H9 (cell line): ENCODE measurements at regions not wholly inside any gene's neighbourhood (a gene's known extent, or its start where the extent isn't known, plus 50 kb on each side); places are given as distances from the start of the nearest gene placed in this dataset.

ENCODE experiments used
- DNase-seq: peaks from one replicate; pipeline ENCODE4 v3.0.0-alpha.2; 2017
- H2AFZ ChIP-seq: one replicate; pipeline ENCODE4 v1.6.1; 2013; ENCODE audit warnings: mild to moderate bottlenecking, low read length, control low read depth, moderate library complexity
- H2AK5ac ChIP-seq: 2 replicates; pipeline ENCODE4 v1.6.1; 2013; ENCODE audit warnings: low read length, control low read depth, mixed read lengths; ENCODE audit not compliant: insufficient read length
- H2BK120ac ChIP-seq: one replicate; pipeline ENCODE4 v1.6.1; 2013; ENCODE audit warnings: low read depth, mild to moderate bottlenecking, low read length, control low read depth, inconsistent platforms; ENCODE audit not compliant: poor library complexity, severe bottlenecking
- H2BK12ac ChIP-seq: 2 replicates; pipeline ENCODE4 v1.6.1; 2013; ENCODE audit warnings: low read length, control low read depth, mixed read lengths, low read depth; ENCODE audit not compliant: insufficient read length
- H2BK15ac ChIP-seq: 2 replicates; pipeline ENCODE4 v1.6.1; 2013; ENCODE audit warnings: low read depth, low read length, control low read depth
- H2BK20ac ChIP-seq: one replicate; pipeline ENCODE4 v1.6.1; 2013; ENCODE audit warnings: low read depth, mild to moderate bottlenecking, low read length, control low read depth, inconsistent platforms; ENCODE audit not compliant: poor library complexity, severe bottlenecking
- H2BK5ac ChIP-seq: 2 replicates; pipeline ENCODE4 v1.6.1; 2013; ENCODE audit warnings: low read length, control low read depth, mixed read lengths; ENCODE audit not compliant: insufficient read length
- H3K14ac ChIP-seq: 2 replicates; pipeline ENCODE4 v1.6.1; 2013; ENCODE audit warnings: low read length, control low read depth; ENCODE audit not compliant: insufficient read depth
- H3K18ac ChIP-seq: 2 replicates; pipeline ENCODE4 v1.6.1; 2013; ENCODE audit warnings: low read depth, mild to moderate bottlenecking, mixed read lengths, low read length, control low read depth; ENCODE audit not compliant: insufficient read length
- H3K23ac ChIP-seq: 2 replicates; pipeline ENCODE4 v1.6.1; 2013; ENCODE audit warnings: low read length, control low read depth, mixed read lengths, low read depth; ENCODE audit not compliant: insufficient read length
- H3K23me2 ChIP-seq: 2 replicates; pipeline ENCODE4 v1.6.1; 2013; ENCODE audit warnings: low read depth, mild to moderate bottlenecking, mixed read lengths, low read length, control low read depth; ENCODE audit not compliant: insufficient read length, poor library complexity, severe bottlenecking
- H3K27ac ChIP-seq: 2 replicates; pipeline ENCODE4 v1.5.1; 2013; ENCODE audit warnings: low read length, control low read depth, mixed read lengths, low read depth; ENCODE audit not compliant: insufficient read length
- H3K27me3 ChIP-seq: 2 replicates; pipeline ENCODE4 v1.6.1; 2013; ENCODE audit warnings: low read length, control low read depth, inconsistent platforms; ENCODE audit not compliant: insufficient read depth
- H3K4ac ChIP-seq: 2 replicates; pipeline ENCODE4 v1.6.1; 2013; ENCODE audit warnings: low read depth, mild to moderate bottlenecking, control low read depth, inconsistent platforms, low read length, moderate library complexity
- H3K4me1 ChIP-seq: 2 replicates; pipeline ENCODE4 v1.6.1; 2013; ENCODE audit warnings: low read length, control low read depth, inconsistent platforms; ENCODE audit not compliant: insufficient read depth
- H3K4me2 ChIP-seq: 2 replicates; pipeline ENCODE4 v1.6.1; 2013; ENCODE audit warnings: low read length, control low read depth, mixed read lengths; ENCODE audit not compliant: insufficient read length, insufficient read depth
- H3K56ac ChIP-seq: 2 replicates; pipeline ENCODE4 v1.6.1; 2013; ENCODE audit warnings: low read depth, mild to moderate bottlenecking, mixed read lengths, low read length, control low read depth; ENCODE audit not compliant: insufficient read length
- H3K79me1 ChIP-seq: 2 replicates; pipeline ENCODE4 v1.6.1; 2013; ENCODE audit warnings: low read depth, mild to moderate bottlenecking, moderate library complexity, low read length, control low read depth, inconsistent platforms; ENCODE audit not compliant: insufficient read depth, poor library complexity, severe bottlenecking
- H3K79me2 ChIP-seq: 2 replicates; pipeline ENCODE4 v1.6.1; 2013; ENCODE audit warnings: low read length, control low read depth, inconsistent platforms; ENCODE audit not compliant: insufficient read depth
- H3K9ac ChIP-seq: 2 replicates; pipeline ENCODE4 v1.6.1; 2013; ENCODE audit warnings: low read length, control low read depth, mixed read lengths; ENCODE audit not compliant: insufficient read length; ENCODE audit errors: extremely low read depth
- H3K9me3 ChIP-seq: one replicate; pipeline ENCODE4 v1.6.1; 2013; ENCODE audit warnings: low read depth, low read length, inconsistent platforms; ENCODE audit not compliant: control insufficient read depth
- H3T11ph ChIP-seq: one replicate; pipeline ENCODE4 v1.6.1; 2013; ENCODE audit warnings: mild to moderate bottlenecking, low read length, control low read depth, inconsistent platforms
- H4K20me1 ChIP-seq: one replicate; pipeline ENCODE4 v1.6.1; 2013; ENCODE audit not compliant: control insufficient read depth, insufficient read length, insufficient read depth
- H4K5ac ChIP-seq: 2 replicates; pipeline ENCODE4 v1.6.1; 2013; ENCODE audit warnings: low read depth, mild to moderate bottlenecking, mixed read lengths, low read length, control low read depth; ENCODE audit not compliant: insufficient read length
- H4K8ac ChIP-seq: replicated peaks from 2 replicates; pipeline ENCODE4 v1.6.1; 2013; ENCODE audit warnings: low read length, control low read depth, mixed read lengths, low read depth; ENCODE audit not compliant: insufficient read length
- H4K91ac ChIP-seq: 2 replicates; pipeline ENCODE4 v1.6.1; 2013; ENCODE audit warnings: low read depth, mild to moderate bottlenecking, moderate library complexity, mixed read lengths, low read length, control low read depth; ENCODE audit not compliant: insufficient read length
- H3K27ac Mint-ChIP-seq, 3 experiments: 2 replicates in 2 of 3; 3 replicates in 1 of 3; pipeline ENCODE4 v1.8.0; 2020 to 2021; ENCODE audit warnings: mixed read lengths in 3 of 3, mild to moderate bottlenecking in 1 of 3, moderate library complexity in 1 of 3
- H3K27me3 Mint-ChIP-seq: 2 replicates; pipeline ENCODE4 v1.8.0; 2021; ENCODE audit warnings: low read depth, mild to moderate bottlenecking, moderate library complexity, mixed read lengths
- H3K36me3 Mint-ChIP-seq, 3 experiments: 2 replicates in 2 of 3; 3 replicates in 1 of 3; pipeline ENCODE4 v1.8.0; 2020 to 2021; ENCODE audit warnings: low read depth in 3 of 3, mixed read lengths in 3 of 3; ENCODE audit not compliant: insufficient read depth in 1 of 3
- H3K4me1 Mint-ChIP-seq, 2 experiments: 2 replicates each; pipeline ENCODE4 v1.8.0; 2020; ENCODE audit warnings: mixed read lengths in 2 of 2
- H3K4me3 Mint-ChIP-seq, 2 experiments: 2 replicates in 1 of 2; 3 replicates in 1 of 2; pipeline ENCODE4 v1.8.0; 2020 to 2021; ENCODE audit warnings: mild to moderate bottlenecking in 2 of 2, mixed read lengths in 2 of 2, moderate library complexity in 1 of 2
- H3K9me3 Mint-ChIP-seq, 2 experiments: 2 replicates in 1 of 2; 3 replicates in 1 of 2; pipeline ENCODE4 v1.8.0; 2020; ENCODE audit warnings: mild to moderate bottlenecking in 2 of 2, mixed read lengths in 2 of 2, moderate library complexity in 1 of 2
- CTCF ChIP-seq: fragments of 200-600 bp; sonication (generic); conservative IDR thresholded peaks from 3 replicates; pipeline ENCODE4 v1.8.0; 2021; ENCODE audit warnings: antibody characterized with exemption, mild to moderate bottlenecking
- WGBS: extraction: QIAGEN DNeasy Blood & Tissue Kit; methylation state at CpG from one replicate; pipeline ENCODE4 v1.1.7; 2013; ENCODE audit warnings: missing lambda C conversion rate, low lambda C conversion rate, mixed read lengths; ENCODE audit not compliant: insufficient read length; ENCODE audit errors: extremely low coverage; 5-methylcytosine and 5-hydroxymethylcytosine counted together

- Histone ChIP-seq H3T11ph (no peak overlapping the region), H3K56ac (no peak overlapping the region), H3K18ac (no peak overlapping the region), H3K79me2 (no peaks in the 10 kb centered on the region), H3K9ac (no peak overlapping the region), H2AFZ (no peak overlapping the region), H3K9me3 (no peaks in the 10 kb centered on the region), H2BK15ac (no peak overlapping the region), H2BK5ac (no peak overlapping the region), H3K14ac (no peak overlapping the region), H3K4ac (no peak overlapping the region), H4K5ac (no peak overlapping the region), H4K91ac (no peak overlapping the region), H3K27ac (no peak overlapping the region), H2BK120ac (no peak overlapping the region), H3K4me2 (no peak overlapping the region), H4K8ac (no peak overlapping the region), H2BK12ac (no peak overlapping the region), H3K23me2 (no peaks in the 10 kb centered on the region), H3K23ac (no peak overlapping the region), H2BK20ac (no peak overlapping the region), H4K20me1 (no peaks in the 10 kb centered on the region), H3K79me1 (no peaks in the 10 kb centered on the region), H3K27me3 (no peaks in the 10 kb centered on the region), H3K4me1 (no peaks in the 10 kb centered on the region), H2AK5ac (no peak overlapping the region)
- Mint-ChIP-seq H3K4me1 (no peaks in the 10 kb centered on the region), H3K36me3 (peaks cover 0 to 2% (median 0%) of the 10 kb centered on the region in 3 experiments; a peak in 1 of 7 replicates), H3K27ac (no peak overlapping the region), H3K27me3 (no peaks in the 10 kb centered on the region; the same call in 1 of the 2 replicates), H3K9me3 (peaks cover 0 to 9% of the 10 kb centered on the region in 2 experiments; a peak in 3 of 5 replicates), H3K4me3 (no peak overlapping the region)
- no CpG with 5 or more reads among the region's 1 CpG for WGBS
- no peak for DNase-seq
- TF ChIP-seq CTCF = no peak
Measured at GRCh38 chr11:42960521-42961088, 351.2 kb upstream of the API5 start.
